H9 (cell line): ENCODE measurements at regions not wholly inside any gene's neighbourhood (a gene's known extent, or its start where the extent isn't known, plus 50 kb on each side); places are given as distances from the start of the nearest gene placed in this dataset.

ENCODE experiments used
- DNase-seq: peaks from one replicate; pipeline ENCODE4 v3.0.0-alpha.2; 2017
- H2AFZ ChIP-seq: one replicate; pipeline ENCODE4 v1.6.1; 2013; ENCODE audit warnings: mild to moderate bottlenecking, low read length, control low read depth, moderate library complexity
- H2AK5ac ChIP-seq: 2 replicates; pipeline ENCODE4 v1.6.1; 2013; ENCODE audit warnings: low read length, control low read depth, mixed read lengths; ENCODE audit not compliant: insufficient read length
- H2BK120ac ChIP-seq: one replicate; pipeline ENCODE4 v1.6.1; 2013; ENCODE audit warnings: low read depth, mild to moderate bottlenecking, low read length, control low read depth, inconsistent platforms; ENCODE audit not compliant: poor library complexity, severe bottlenecking
- H2BK12ac ChIP-seq: 2 replicates; pipeline ENCODE4 v1.6.1; 2013; ENCODE audit warnings: low read length, control low read depth, mixed read lengths, low read depth; ENCODE audit not compliant: insufficient read length
- H2BK15ac ChIP-seq: 2 replicates; pipeline ENCODE4 v1.6.1; 2013; ENCODE audit warnings: low read depth, low read length, control low read depth
- H2BK20ac ChIP-seq: one replicate; pipeline ENCODE4 v1.6.1; 2013; ENCODE audit warnings: low read depth, mild to moderate bottlenecking, low read length, control low read depth, inconsistent platforms; ENCODE audit not compliant: poor library complexity, severe bottlenecking
- H2BK5ac ChIP-seq: 2 replicates; pipeline ENCODE4 v1.6.1; 2013; ENCODE audit warnings: low read length, control low read depth, mixed read lengths; ENCODE audit not compliant: insufficient read length
- H3K14ac ChIP-seq: 2 replicates; pipeline ENCODE4 v1.6.1; 2013; ENCODE audit warnings: low read length, control low read depth; ENCODE audit not compliant: insufficient read depth
- H3K18ac ChIP-seq: 2 replicates; pipeline ENCODE4 v1.6.1; 2013; ENCODE audit warnings: low read depth, mild to moderate bottlenecking, mixed read lengths, low read length, control low read depth; ENCODE audit not compliant: insufficient read length
- H3K23ac ChIP-seq: 2 replicates; pipeline ENCODE4 v1.6.1; 2013; ENCODE audit warnings: low read length, control low read depth, mixed read lengths, low read depth; ENCODE audit not compliant: insufficient read length
- H3K23me2 ChIP-seq: 2 replicates; pipeline ENCODE4 v1.6.1; 2013; ENCODE audit warnings: low read depth, mild to moderate bottlenecking, mixed read lengths, low read length, control low read depth; ENCODE audit not compliant: insufficient read length, poor library complexity, severe bottlenecking
- H3K27ac ChIP-seq: 2 replicates; pipeline ENCODE4 v1.5.1; 2013; ENCODE audit warnings: low read length, control low read depth, mixed read lengths, low read depth; ENCODE audit not compliant: insufficient read length
- H3K27me3 ChIP-seq: 2 replicates; pipeline ENCODE4 v1.6.1; 2013; ENCODE audit warnings: low read length, control low read depth, inconsistent platforms; ENCODE audit not compliant: insufficient read depth
- H3K4ac ChIP-seq: 2 replicates; pipeline ENCODE4 v1.6.1; 2013; ENCODE audit warnings: low read depth, mild to moderate bottlenecking, control low read depth, inconsistent platforms, low read length, moderate library complexity
- H3K4me1 ChIP-seq: 2 replicates; pipeline ENCODE4 v1.6.1; 2013; ENCODE audit warnings: low read length, control low read depth, inconsistent platforms; ENCODE audit not compliant: insufficient read depth
- H3K4me2 ChIP-seq: 2 replicates; pipeline ENCODE4 v1.6.1; 2013; ENCODE audit warnings: low read length, control low read depth, mixed read lengths; ENCODE audit not compliant: insufficient read length, insufficient read depth
- H3K56ac ChIP-seq: 2 replicates; pipeline ENCODE4 v1.6.1; 2013; ENCODE audit warnings: low read depth, mild to moderate bottlenecking, mixed read lengths, low read length, control low read depth; ENCODE audit not compliant: insufficient read length
- H3K79me1 ChIP-seq: 2 replicates; pipeline ENCODE4 v1.6.1; 2013; ENCODE audit warnings: low read depth, mild to moderate bottlenecking, moderate library complexity, low read length, control low read depth, inconsistent platforms; ENCODE audit not compliant: insufficient read depth, poor library complexity, severe bottlenecking
- H3K79me2 ChIP-seq: 2 replicates; pipeline ENCODE4 v1.6.1; 2013; ENCODE audit warnings: low read length, control low read depth, inconsistent platforms; ENCODE audit not compliant: insufficient read depth
- H3K9ac ChIP-seq: 2 replicates; pipeline ENCODE4 v1.6.1; 2013; ENCODE audit warnings: low read length, control low read depth, mixed read lengths; ENCODE audit not compliant: insufficient read length; ENCODE audit errors: extremely low read depth
- H3K9me3 ChIP-seq: one replicate; pipeline ENCODE4 v1.6.1; 2013; ENCODE audit warnings: low read depth, low read length, inconsistent platforms; ENCODE audit not compliant: control insufficient read depth
- H3T11ph ChIP-seq: one replicate; pipeline ENCODE4 v1.6.1; 2013; ENCODE audit warnings: mild to moderate bottlenecking, low read length, control low read depth, inconsistent platforms
- H4K20me1 ChIP-seq: one replicate; pipeline ENCODE4 v1.6.1; 2013; ENCODE audit not compliant: control insufficient read depth, insufficient read length, insufficient read depth
- H4K5ac ChIP-seq: 2 replicates; pipeline ENCODE4 v1.6.1; 2013; ENCODE audit warnings: low read depth, mild to moderate bottlenecking, mixed read lengths, low read length, control low read depth; ENCODE audit not compliant: insufficient read length
- H4K8ac ChIP-seq: replicated peaks from 2 replicates; pipeline ENCODE4 v1.6.1; 2013; ENCODE audit warnings: low read length, control low read depth, mixed read lengths, low read depth; ENCODE audit not compliant: insufficient read length
- H4K91ac ChIP-seq: 2 replicates; pipeline ENCODE4 v1.6.1; 2013; ENCODE audit warnings: low read depth, mild to moderate bottlenecking, moderate library complexity, mixed read lengths, low read length, control low read depth; ENCODE audit not compliant: insufficient read length
- H3K27ac Mint-ChIP-seq, 3 experiments: 2 replicates in 2 of 3; 3 replicates in 1 of 3; pipeline ENCODE4 v1.8.0; 2020 to 2021; ENCODE audit warnings: mixed read lengths in 3 of 3, mild to moderate bottlenecking in 1 of 3, moderate library complexity in 1 of 3
- H3K27me3 Mint-ChIP-seq: 2 replicates; pipeline ENCODE4 v1.8.0; 2021; ENCODE audit warnings: low read depth, mild to moderate bottlenecking, moderate library complexity, mixed read lengths
- H3K36me3 Mint-ChIP-seq, 3 experiments: 2 replicates in 2 of 3; 3 replicates in 1 of 3; pipeline ENCODE4 v1.8.0; 2020 to 2021; ENCODE audit warnings: low read depth in 3 of 3, mixed read lengths in 3 of 3; ENCODE audit not compliant: insufficient read depth in 1 of 3
- H3K4me1 Mint-ChIP-seq, 2 experiments: 2 replicates each; pipeline ENCODE4 v1.8.0; 2020; ENCODE audit warnings: mixed read lengths in 2 of 2
- H3K4me3 Mint-ChIP-seq, 2 experiments: 2 replicates in 1 of 2; 3 replicates in 1 of 2; pipeline ENCODE4 v1.8.0; 2020 to 2021; ENCODE audit warnings: mild to moderate bottlenecking in 2 of 2, mixed read lengths in 2 of 2, moderate library complexity in 1 of 2
- H3K9me3 Mint-ChIP-seq, 2 experiments: 2 replicates in 1 of 2; 3 replicates in 1 of 2; pipeline ENCODE4 v1.8.0; 2020; ENCODE audit warnings: mild to moderate bottlenecking in 2 of 2, mixed read lengths in 2 of 2, moderate library complexity in 1 of 2
- CTCF ChIP-seq: fragments of 200-600 bp; sonication (generic); conservative IDR thresholded peaks from 3 replicates; pipeline ENCODE4 v1.8.0; 2021; ENCODE audit warnings: antibody characterized with exemption, mild to moderate bottlenecking
- WGBS: extraction: QIAGEN DNeasy Blood & Tissue Kit; methylation state at CpG from one replicate; pipeline ENCODE4 v1.1.7; 2013; ENCODE audit warnings: missing lambda C conversion rate, low lambda C conversion rate, mixed read lengths; ENCODE audit not compliant: insufficient read length; ENCODE audit errors: extremely low coverage; 5-methylcytosine and 5-hydroxymethylcytosine counted together

- Mint-ChIP-seq H3K27me3 (no peaks in the 10 kb centered on the region), H3K27ac (no peak overlapping the region; a peak in 1 of 7 replicates), H3K4me1 (peaks cover 24 to 26% of the 10 kb centered on the region in 2 experiments), H3K4me3 (no peak overlapping the region), H3K9me3 (no peaks in the 10 kb centered on the region), H3K36me3 (peaks cover 0 to 2% (median 0%) of the 10 kb centered on the region in 3 experiments; a peak in 3 of 7 replicates)
- no peak overlapping the region for H2BK20ac ChIP-seq
- H2BK120ac ChIP-seq = no peak overlapping the region
- H2BK15ac ChIP-seq = no peak overlapping the region
- H4K5ac ChIP-seq = no peak overlapping the region
- H3K4ac ChIP-seq = no peak overlapping the region
- H3K27me3 ChIP-seq = no peaks in the 10 kb centered on the region
- H3K79me2 ChIP-seq = no peaks in the 10 kb centered on the region
- no peak overlapping the region for H3K27ac ChIP-seq
- H3K56ac ChIP-seq = no peak overlapping the region
- no peak overlapping the region for H3K18ac ChIP-seq
- H3K23ac ChIP-seq = no peak overlapping the region
- H3T11ph ChIP-seq = no peak overlapping the region
- no peak overlapping the region for H2AK5ac ChIP-seq
- no peak overlapping the region for H3K14ac ChIP-seq
- H3K9ac ChIP-seq = no peak overlapping the region
- H2BK12ac ChIP-seq = no peak overlapping the region
- H3K79me1 ChIP-seq = no peaks in the 10 kb centered on the region
- no peak overlapping the region for H3K4me2 ChIP-seq
- H2BK5ac ChIP-seq = no peak overlapping the region
- H4K91ac ChIP-seq = no peak overlapping the region
- H4K20me1 ChIP-seq = no peaks in the 10 kb centered on the region
- no peaks in the 10 kb centered on the region for H3K9me3 ChIP-seq
- H3K4me1 ChIP-seq = no peaks in the 10 kb centered on the region; the same call in 1 of the 2 replicates
- DNase-seq = no peak
- no peak overlapping the region for H2AFZ ChIP-seq
- H4K8ac ChIP-seq = no peak overlapping the region
- WGBS = no CpG with 5 or more reads among the region's 2 CpGs
- no peak for TF ChIP-seq CTCF
- no peaks in the 10 kb centered on the region for H3K23me2 ChIP-seq
Measured at GRCh38 chr12:95605087-95605486, 53.8 kb upstream of the USP44 start.
